ENCODE measurements at regions not wholly inside any gene's neighbourhood (a gene's known extent, or its start where the extent isn't known, plus 50 kb on each side); places are given as distances from the start of the nearest gene placed in this dataset.
A peak's percentile ranks its signal among the peaks of the same experiment; 100 is the strongest.

GRCh38 chr1:25080294-25081209 is 150.5 kb upstream of the RUNX3 start:
- DNase-seq, result no peak

- DNase-seq, result no peak
Measured at GRCh38 chr1:25079048-25079447, 149.0 kb upstream of the RUNX3 start.

- no peak for DNase-seq
Measured at GRCh38 chr1:25074351-25075227, 144.5 kb upstream of the RUNX3 start.

GRCh38 chr1:25073640-25074270 is 143.7 kb upstream of the RUNX3 start:
- DNase-seq, result no peak

GRCh38 chr1:25072461-25072860 is 142.4 kb upstream of the RUNX3 start:
- DNase-seq, result no peak

GRCh38 chr1:25068829-25069228 is 138.8 kb upstream of the RUNX3 start:
- DNase-seq, result peak; percentile 12

- no peak for DNase-seq
Measured at GRCh38 chr1:25068316-25068715, 138.2 kb upstream of the RUNX3 start.

GRCh38 chr1:25067518-25068251 is 137.6 kb upstream of the RUNX3 start:
- no peak for DNase-seq

GRCh38 chr1:25066731-25067517 is 136.8 kb upstream of the RUNX3 start:
- no peak for DNase-seq

- DNase-seq, result no peak
Measured at GRCh38 chr1:25066256-25066655, 136.2 kb upstream of the RUNX3 start.

GRCh38 chr1:25065795-25066238 is 135.7 kb upstream of the RUNX3 start:
- peak; percentile 73 for DNase-seq

GRCh38 chr1:25065321-25065721 is 135.2 kb upstream of the RUNX3 start:
- DNase-seq, result no peak

GRCh38 chr1:25064465-25065240 is 134.6 kb upstream of the RUNX3 start:
- peak; percentile 56 for DNase-seq

- DNase-seq, result no peak
Measured at GRCh38 chr1:25063591-25064416, 133.7 kb upstream of the RUNX3 start.

GRCh38 chr1:25062621-25063255 is 132.7 kb upstream of the RUNX3 start:
- DNase-seq, result no peak

GRCh38 chr1:25061261-25061995 is 131.4 kb upstream of the RUNX3 start:
- no peak for DNase-seq

GRCh38 chr1:25057188-25057587 is 127.1 kb upstream of the RUNX3 start:
- no peak for DNase-seq

GRCh38 chr1:25056536-25056935 is 126.5 kb upstream of the RUNX3 start:
- no peak for DNase-seq

GRCh38 chr1:25055961-25056360 is 125.9 kb upstream of the RUNX3 start:
- no peak for DNase-seq
